ENCODE measurements at regions not wholly inside any gene's neighbourhood (a gene's known extent, or its start where the extent isn't known, plus 50 kb on each side); places are given as distances from the start of the nearest gene placed in this dataset.

- TF ChIP-seq POLR2A (IDR thresholded peaks at IDR 0.05; ENCODE audit: low read length) = no peak
- TF ChIP-seq GATA1 (IDR thresholded peaks at IDR 0.05; ENCODE audit: low read depth, low read length) = no peak
Measured at GRCh38 chr21:43298546-43299440, 128.1 kb downstream of the SIK1 start.
